CD4-positive, alpha-beta T cell treated with Interleukin-4 for 4 hours (primary cell): ENCODE measurements at regions not wholly inside any gene's neighbourhood (a gene's known extent, or its start where the extent isn't known, plus 50 kb on each side); places are given as distances from the start of the nearest gene placed in this dataset.

Source experiments
- DNase-seq: peaks from one replicate; pipeline ENCODE4 v3.0.0-alpha.2; 2020

DNA sequence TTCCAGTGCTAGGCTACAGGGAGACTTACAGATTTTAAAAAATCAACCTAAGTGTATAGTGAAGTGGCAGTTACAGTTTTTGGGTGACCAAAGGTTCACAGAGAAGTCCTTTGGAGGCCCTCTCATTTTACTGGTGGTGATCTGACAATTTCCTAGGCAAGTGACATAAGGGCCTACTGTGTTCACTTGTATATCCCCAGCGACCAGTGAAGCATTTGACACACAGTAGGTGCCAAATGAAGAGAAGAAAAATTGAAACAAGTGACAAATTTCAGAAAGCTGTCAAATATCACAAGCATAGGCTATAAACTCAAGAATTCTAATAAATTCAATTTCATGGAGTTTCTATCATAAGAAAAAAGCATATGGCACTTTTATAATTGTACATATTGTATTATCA lies 89.5 kb downstream of the RPL22L1 start:
- DNase-seq: no peak

DNA sequence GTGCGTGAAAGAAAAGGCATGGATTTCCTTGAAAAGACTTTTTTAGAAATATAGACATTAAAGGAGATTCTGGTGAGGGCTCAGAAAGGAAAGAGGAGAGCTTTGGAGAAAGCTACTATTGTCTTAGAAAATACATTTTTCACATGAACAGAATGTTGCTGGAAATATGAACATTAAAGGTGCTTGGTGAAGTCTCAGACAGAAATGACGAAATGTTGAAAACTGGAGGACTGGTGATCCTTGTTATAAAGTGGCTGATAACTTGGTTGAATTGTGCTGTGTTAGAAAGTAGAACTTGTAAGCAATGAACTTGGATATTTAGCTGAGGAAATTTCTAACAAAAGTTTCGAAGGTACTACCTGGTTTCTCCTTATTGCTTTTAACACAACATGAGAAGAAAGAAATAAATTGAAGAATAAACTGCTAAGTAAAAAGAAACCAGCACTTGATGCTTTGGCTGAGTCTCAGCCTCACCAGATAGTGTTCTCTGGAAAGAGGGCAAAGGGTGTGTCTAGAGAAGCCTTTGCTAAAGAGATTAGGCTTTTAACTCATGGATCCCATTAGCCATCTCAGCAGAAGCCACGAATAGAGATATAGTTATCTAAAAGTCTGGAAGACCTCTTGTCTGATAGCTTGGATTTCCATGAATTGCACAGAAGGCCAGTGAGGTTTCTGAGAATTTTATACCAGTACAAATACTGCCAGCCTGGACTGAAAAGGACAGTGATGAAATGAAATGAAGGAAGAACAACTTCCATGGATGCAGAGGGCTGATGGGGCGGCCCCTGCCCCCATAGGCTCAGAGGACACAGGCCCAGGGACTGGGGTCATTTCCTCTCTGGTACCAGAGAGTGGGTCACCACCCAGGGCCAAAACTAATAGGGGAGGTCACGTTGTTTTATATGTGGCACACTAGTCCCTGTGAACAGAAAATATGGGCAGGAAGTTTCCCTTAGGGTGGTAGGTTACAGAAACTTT lies 91.5 kb downstream of the RPL22L1 start:
- no peak for DNase-seq

DNA sequence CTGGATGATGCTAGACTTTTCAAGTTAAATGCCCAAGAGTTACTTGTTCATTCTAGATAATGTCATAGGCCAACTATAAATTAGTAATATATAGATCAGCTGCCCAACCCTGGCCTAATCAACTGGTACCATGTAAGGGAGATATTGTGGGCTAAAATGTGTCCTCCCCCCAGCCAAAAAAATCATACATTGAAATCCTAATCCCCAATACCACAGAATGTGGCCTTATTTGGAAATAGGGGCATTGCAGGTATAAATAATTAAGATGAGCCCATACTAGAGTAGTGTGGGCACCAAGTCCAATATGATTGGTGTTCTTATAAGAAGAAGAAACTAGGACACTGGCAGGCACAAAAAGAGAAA lies 92.5 kb downstream of the RPL22L1 start:
- DNase-seq: no peak

DNA sequence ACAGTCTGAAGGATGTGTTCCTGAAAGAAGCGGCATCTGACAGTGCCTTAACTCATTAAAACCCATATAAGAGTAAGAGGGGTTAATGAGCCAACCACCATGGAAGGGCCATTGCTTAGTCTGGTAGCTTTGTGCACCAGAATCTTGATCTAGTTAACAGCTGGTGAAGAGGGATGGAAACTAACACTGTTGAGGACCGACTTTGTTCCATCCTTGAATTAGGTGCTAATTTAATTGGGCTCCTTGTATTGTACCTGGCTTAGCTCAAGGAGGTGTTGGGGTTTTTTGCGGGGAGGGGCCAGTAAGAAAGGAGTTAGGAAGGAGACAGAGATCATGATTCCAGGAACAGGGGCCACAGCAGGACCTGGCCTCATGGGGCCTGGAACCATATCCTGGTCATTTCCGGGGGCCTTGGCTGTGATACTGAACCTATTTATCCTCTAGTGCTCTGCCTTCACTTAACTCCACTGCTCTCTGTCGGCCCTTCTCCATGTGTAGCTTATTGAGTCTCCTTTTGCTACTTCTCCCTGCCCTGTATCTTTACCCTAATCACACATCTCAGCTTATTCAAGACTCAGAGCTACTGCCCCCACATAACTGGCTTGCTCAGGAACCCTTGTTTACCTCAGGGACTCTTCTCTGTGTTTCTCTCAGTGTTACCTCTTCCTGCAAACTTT lies 93.0 kb downstream of the RPL22L1 start:
- DNase-seq: no peak

DNA sequence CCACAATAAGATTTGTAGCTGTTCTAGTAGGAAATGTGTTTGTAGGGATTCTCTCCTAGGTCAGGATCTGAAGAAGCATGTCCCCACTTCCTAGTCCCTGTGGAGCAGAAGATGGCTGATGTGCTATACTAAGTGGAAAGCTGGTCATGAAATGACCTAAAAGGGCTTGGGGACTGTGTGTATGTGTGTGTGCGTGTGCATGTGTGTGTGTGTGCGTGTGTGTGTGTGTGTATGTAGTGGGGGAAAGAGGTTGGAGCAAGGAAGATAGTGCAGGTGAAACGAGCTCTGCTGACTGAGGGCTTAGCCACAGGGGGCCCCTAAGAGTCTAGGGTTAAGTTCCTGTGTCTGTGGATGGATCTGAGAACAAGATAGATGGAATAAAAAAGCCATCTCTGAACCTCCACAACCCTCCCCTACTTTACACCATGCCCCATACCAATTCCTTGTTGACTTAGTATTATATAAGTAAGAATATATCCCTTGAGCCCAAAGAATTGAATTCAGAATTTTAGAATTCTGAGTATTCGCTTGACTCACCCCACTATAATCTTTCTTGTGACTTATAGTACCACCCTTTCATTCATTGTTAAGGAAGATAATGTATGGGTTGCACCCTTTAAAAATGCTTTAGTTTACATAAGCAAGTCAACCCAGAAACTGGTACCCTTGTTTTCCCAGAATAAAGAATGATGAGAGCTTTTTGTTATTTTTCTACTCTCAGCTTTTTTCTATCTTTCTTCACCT lies 96.1 kb downstream of the RPL22L1 start:
- no peak for DNase-seq

DNA sequence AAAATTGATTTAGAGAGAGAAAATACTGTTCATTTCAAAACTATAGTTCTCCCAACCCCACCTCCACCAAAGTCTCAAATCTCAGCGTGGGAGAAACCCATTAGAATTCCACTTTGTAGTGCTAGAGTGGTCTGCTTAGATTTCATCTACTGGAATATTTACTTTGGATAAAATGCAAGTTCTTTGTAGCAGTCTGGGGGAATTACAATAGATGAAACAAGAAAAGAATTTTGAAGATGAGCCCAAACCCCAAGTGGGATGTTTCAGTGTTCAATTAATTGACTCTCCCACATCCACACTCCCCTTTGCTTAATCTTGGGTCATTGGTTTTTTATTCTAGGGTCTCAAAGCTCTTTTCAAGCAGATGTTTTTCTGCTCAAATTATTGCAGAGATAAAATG lies 97.8 kb downstream of the RPL22L1 start:
- no peak for DNase-seq

DNA sequence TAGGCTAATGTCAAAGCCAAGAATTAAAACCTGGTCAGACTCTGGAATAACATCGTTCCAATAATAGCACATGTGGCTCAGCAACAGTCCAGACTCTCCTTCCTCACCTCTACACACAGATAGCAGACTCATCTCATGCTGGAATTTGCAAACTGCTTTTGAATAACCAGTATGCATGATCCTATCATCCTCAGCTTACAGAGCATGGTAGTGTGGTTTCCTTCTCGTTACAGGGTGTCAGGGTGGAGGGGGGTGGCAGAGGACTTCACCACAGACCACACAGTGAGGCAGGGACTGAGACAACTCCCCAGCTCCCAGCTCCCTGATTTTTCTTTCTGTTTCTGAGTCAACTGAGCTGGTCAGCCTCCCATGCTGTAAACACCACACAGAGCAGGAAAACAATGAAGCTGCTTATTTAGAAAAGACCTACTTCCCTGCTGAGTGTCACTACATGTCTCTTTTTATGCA lies 101.6 kb downstream of the RPL22L1 start:
- no peak for DNase-seq

DNA sequence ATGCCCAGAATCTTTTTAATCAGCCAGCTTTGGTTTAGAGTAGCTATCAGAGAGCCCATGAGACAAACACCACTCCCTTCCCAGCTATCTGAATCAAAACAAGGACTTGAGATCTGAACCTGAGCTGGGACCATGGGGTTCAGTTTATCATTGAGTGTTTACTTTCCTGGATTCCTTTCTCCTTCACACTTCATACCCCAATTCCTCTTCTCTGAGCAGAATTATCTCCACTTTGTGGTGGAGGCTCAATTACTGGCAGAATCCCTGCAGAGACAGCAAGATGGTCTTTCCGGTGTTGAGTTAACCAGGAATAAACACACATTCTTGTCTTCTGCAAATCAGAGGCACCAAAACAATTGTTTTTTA lies 102.4 kb downstream of the RPL22L1 start:
- DNase-seq: no peak

DNA sequence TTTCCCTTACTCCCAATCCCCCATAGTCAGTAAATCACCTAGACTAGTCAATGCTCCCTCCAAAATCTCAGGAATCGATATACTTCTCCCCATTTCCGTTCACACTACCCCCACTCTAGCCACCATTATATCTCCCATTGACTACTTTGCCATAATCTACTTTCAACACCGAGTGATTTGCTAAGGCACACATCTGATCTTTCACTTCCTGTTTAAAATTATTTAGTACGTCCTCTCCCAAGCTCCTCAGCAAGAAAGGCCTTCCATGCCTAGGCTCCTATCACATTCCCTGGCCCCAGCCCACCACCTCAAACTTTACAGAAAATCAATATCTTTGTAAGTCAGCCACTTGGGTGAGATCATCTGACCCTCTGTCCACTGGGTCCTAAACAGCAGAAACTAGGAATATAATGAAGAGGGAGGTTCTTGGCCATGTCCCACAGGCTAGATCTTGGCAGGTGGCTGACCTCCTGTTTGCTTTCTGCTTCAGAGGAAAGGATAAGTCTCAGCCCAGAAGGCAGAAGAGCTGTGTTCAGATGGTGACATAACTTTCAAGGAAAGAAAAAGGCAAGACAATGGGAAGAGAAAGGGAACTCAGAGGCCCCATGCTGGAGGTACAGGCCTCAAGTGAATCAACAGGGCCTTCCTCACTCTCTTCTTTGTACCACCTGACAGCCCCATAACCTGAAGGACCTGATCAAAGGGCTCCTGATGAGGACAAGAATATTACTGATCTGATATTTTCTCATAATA lies 103.0 kb downstream of the RPL22L1 start:
- DNase-seq: no peak

DNA sequence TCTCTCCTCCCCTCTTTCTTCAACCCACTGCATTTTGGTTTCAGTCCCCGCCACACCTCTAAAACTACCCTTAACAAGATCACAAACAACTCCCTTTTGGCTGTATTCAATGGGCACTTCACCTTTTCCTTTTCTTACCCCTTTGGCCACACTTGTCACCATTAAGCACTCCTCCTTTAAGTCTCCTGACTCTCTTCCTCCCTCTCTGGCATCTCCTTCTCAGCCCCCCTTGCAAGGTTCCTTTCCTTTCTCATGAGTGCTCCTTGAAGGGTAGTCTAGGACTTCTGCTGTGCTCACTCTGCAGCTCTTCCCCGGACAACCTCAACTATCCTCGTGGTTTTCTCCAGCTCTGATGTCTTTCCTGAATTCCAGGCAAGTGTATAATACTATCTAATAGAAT lies 103.7 kb downstream of the RPL22L1 start:
- no peak for DNase-seq

DNA sequence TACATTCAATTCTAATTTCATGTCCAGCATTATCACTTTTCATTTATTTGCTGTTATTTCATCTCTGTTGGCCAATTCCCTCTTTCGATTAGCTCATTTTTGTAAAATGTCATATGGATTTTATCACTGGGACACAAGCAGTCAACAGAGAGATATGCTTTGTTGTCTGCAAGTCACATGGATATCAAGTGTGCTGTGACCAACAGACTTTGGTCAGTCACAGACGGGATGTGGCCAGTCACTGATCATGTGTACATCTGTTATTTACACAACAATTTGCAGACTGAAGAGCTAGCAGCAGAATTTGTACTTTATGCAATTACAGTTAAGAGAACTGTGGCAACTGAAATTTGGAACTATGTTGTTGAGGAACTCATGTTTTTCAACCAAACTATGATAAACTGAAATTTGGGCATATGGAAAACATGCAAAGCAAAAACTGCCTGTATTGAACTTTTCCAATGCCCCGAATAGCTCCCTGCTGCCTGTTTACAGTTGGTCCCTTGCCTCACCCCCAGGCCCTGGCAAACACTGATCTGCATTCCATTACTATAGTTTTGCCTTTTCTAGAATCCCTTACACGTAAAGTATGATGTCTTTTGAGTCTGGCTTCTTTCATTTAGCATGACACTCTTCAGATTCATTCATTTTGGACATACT lies 104.4 kb downstream of the RPL22L1 start:
- DNase-seq: no peak

DNA sequence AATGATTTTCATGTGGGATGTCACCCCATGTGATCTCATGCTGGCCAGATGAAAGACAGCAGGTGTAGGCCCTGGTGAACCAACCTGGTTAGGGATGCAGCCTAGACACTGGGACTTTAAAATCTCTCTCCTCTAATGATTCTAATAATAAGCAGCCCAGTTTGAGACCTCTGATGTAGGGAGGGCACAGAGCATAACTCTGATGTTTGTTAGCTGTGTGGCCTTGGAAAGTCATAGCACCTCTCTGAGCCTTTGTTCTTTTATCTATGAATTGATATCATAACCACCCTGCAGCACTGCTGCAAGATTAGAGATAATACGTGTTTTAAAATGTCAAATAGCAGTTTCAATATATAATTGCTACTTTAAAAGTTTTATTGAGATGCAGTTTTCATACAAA lies 106.0 kb downstream of the RPL22L1 start:
- no peak for DNase-seq

DNA sequence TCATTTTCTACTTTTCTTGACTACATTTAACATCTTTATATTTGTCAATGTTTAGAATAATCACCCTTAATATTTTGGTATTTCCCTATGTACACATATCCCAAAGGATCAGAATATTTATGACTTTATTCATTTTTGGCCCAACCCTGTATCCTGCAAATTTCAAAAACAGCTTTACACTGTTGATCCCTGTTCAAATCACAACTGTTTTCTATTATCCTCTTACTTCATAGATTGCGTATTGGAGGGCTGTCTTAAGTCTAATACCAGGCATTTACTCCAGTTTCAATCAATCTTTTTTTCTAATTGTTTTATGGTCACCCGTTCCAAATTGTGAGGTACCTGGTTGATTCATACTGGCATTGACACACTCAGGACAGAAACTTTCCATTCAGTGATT lies 107.9 kb downstream of the RPL22L1 start:
- DNase-seq: no peak

DNA sequence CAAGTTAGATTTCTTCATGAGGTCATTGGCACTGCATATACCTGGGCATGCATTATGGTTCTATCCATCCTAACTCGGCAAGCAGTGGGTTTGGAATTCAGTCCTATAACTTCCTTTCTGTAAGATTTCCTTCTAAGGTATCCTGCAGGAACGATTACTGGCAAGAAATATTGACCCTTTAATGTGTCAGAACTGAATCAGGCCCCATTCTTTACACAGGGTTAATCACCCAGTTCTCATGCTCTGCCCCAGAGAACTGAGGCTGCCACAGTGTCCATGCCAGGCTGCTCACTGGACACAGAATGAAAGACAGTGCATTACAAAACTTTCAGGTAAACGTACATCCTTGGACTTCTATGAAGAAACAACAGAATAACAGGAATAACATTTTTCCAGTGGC lies 108.9 kb downstream of the RPL22L1 start:
- DNase-seq: no peak

DNA sequence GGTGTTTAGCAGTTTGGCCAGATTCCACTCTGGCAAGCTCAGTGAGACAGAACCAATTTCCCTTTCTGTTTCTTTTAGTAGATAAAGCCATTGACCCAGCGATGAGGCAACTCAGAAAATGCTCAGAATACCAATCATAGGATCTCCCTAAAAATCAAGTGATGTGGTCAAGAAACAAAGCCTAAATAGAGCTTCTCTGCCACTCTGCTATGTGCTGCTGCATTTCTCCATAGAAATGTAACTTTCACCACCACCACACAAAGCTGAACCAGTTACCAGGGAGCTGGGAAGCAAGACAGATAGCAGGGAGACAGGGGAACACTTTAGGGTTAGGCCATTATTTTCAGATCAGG lies 109.8 kb downstream of the RPL22L1 start:
- DNase-seq: no peak

DNA sequence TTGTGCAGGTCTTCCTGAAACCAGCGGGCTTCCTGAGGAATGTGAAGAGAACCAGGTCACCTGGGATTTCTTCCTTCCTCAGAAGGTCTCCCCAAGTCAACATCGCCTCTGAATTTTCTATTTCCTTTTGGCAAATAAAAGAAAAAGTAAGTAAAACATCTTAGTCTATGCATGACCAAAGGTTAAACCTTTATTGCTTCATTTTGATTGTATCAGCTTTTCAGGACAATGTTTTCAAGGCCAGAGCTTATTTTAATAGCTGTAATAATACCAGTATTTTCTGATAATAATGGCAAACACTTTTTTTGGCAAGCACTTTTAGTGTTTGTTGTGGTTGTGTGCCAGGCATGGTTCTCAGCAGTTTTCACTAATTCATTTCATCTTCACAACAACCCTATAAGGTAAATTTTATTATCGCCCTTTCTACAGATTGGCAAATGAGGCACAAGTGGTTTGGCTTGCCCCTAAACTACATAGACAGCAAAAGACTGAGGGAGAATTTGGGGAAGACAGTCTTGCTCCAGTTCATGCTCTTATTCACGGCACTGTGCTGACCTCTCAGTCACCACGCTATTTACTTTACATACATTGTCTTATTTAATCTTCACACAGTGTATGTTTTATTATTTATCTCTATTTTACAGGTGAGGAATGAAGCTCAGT lies 110.4 kb downstream of the RPL22L1 start:
- DNase-seq: no peak

DNA sequence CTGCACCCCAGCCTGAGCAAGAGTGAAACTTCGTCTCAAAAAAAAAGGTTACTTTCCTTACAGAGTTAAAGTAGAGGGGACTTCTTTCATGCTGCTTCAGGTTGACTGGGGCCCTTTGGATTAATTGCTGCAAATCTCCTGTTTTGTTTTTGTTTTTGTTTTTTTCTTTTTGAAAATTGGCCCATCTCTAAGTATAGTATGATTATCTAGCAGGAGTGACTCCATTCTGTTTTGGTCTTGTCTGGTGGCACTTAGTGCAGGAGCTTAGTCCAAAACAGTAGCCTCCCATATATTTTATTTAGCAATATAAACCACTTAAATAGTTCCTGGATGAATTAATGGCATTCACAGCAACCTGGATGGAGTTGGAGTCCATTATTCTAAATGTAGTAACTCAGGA lies 113.0 kb downstream of the RPL22L1 start:
- no peak for DNase-seq

DNA sequence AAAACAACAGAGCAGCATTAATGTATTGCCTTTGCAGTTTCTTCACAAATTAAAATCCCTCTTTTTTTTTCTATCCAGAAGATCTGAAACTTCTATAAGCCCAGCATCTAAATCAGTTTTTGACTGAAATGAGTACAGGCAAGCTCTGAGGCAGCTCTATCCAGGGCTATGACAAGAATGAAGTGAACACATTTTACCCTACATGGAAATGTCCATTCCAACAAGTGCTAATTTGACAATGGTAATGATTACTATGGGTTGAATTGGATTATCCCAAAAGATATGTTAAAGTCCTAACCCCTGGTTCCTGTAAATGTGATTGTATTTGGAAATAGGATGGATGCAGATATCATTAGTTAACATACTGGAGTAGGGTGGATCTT lies 115.7 kb downstream of the RPL22L1 start:
- no peak for DNase-seq

DNA sequence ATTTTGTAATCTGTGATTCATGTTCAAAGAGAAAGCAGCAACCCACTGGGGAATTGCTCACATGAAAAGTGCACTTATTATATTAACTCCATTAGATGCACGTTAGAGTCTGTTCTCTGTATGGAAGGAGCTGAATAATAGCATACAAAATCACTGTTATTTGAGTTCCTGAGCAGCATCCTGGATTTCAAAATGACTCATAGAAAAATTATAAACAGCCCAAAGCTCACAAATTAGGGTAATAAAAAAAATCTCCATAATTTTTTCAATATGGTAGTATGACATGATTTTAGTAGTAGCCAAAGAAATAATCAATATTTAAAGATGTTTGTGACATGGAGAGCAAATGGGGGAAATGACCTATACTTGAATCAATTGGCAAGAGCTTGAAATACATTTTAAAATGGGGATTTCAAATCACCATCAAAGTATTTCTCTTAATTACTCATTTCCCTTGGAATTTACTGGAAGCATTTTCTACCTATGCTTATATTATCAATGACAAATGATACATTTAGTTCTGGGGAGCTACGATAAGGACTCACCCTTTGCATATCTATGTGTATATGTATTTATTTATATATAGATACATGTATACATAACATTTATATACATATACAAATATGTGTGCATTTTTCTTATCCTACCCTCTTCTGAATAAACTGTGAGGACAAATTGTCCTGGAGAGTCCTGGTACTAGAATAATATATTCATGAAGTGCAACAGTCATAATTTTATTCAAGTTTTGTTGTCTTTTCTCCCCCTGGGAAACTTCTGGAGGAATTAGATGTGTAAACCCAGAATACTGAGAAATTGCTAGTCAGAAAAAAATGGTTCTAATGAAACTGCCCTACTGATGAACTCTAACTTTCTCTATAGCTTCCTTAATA lies 116.3 kb downstream of the RPL22L1 start:
- no peak for DNase-seq

DNA sequence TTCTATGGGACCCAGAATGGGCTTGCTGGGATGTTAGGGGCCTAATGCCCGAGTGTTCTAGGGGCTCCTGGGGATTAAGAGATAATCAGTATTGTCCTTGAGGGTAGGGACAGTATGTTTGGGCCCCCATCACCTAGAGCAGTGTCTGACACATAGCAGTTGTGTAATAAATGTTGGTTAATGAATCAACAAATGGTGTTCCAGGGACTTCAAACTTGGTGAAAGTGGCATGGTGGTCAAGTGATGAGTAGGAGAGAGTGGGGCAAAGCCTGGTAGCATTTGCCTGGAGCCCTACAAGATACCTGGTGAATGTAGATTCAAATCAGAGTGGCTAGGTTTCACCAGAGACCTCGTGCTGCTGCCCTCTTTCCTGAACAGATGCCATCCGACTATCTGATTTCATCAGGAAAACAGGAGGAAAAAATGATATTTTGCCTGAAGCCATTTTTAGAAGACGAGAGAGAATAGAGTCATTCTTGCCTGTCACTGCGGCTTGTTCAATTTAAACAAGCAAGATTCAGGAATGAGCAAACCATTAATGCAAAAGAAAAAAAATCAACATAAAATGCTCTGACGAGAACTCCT lies 117.3 kb downstream of the RPL22L1 start:
- no peak for DNase-seq
